ENCODE measurements at regions not wholly inside any gene's neighbourhood (a gene's known extent, or its start where the extent isn't known, plus 50 kb on each side); places are given as distances from the start of the nearest gene placed in this dataset.

DNA sequence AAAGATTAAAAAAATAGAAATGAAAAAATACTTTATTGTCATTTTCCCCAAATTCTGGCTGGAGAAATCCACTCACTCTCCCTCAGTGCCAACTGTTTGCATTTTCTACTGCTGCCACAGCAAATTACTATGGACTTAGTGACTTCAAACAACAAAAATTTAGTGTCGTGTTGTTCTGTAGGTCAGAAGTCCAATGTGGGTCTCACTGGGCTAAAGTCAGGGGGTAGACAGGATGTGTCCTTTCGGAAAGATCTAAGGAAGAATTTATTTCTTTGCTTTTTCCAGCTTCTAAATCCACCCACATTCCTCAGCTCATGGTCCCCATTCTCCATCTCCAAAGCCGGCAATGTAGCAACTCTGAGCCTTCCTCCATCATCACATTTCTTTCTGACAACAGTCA lies 453.3 kb downstream of the KIF16B start:
- H2AFZ ChIP-seq = no peak overlapping the region
- H3K27ac ChIP-seq = no peak overlapping the region
- WGBS (ENCODE audit: low lambda C conversion rate, missing lambda C conversion rate) = 75% methylated on average over 3 of the region's 3 CpGs
- H3K27me3 ChIP-seq = no peaks in the 10 kb centered on the region
- no peaks in the 10 kb centered on the region for H3K79me2 ChIP-seq
- H3K4me1 ChIP-seq (ENCODE audit: insufficient read depth) = no peaks in the 10 kb centered on the region
- no peak overlapping the region for H3K4me3 ChIP-seq
- H3K9me2 ChIP-seq (replicated peaks; ENCODE audit: insufficient read depth) = no peaks in the 10 kb centered on the region
- no peak overlapping the region for H3K4me2 ChIP-seq
- no peaks in the 10 kb centered on the region for H3K36me3 ChIP-seq (replicated peaks; ENCODE audit: insufficient read depth, low read depth)
- no peaks in the 10 kb centered on the region for H4K20me1 ChIP-seq (ENCODE audit: insufficient read depth, poor library complexity, severe bottlenecking)
- no peak for DNase-seq (ENCODE audit: low spot score)
- no peaks in the 10 kb centered on the region for H3K9me3 ChIP-seq (ENCODE audit: low read depth)
- TF ChIP-seq, protein P1, sequence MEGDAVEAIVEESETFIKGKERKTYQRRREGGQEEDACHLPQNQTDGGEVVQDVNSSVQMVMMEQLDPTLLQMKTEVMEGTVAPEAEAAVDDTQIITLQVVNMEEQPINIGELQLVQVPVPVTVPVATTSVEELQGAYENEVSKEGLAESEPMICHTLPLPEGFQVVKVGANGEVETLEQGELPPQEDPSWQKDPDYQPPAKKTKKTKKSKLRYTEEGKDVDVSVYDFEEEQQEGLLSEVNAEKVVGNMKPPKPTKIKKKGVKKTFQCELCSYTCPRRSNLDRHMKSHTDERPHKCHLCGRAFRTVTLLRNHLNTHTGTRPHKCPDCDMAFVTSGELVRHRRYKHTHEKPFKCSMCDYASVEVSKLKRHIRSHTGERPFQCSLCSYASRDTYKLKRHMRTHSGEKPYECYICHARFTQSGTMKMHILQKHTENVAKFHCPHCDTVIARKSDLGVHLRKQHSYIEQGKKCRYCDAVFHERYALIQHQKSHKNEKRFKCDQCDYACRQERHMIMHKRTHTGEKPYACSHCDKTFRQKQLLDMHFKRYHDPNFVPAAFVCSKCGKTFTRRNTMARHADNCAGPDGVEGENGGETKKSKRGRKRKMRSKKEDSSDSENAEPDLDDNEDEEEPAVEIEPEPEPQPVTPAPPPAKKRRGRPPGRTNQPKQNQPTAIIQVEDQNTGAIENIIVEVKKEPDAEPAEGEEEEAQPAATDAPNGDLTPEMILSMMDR (IDR thresholded peaks at IDR 0.05; ENCODE audit: poor library complexity) = no peak
- TF ChIP-seq EZH2phosphoT487 (IDR thresholded peaks at IDR 0.05; ENCODE audit: low read depth, severe bottlenecking, unreplicated experiment) = no peak
- no peak for TF ChIP-seq EZH2 (IDR thresholded peaks at IDR 0.05; ENCODE audit: borderline replicate concordance)

DNA sequence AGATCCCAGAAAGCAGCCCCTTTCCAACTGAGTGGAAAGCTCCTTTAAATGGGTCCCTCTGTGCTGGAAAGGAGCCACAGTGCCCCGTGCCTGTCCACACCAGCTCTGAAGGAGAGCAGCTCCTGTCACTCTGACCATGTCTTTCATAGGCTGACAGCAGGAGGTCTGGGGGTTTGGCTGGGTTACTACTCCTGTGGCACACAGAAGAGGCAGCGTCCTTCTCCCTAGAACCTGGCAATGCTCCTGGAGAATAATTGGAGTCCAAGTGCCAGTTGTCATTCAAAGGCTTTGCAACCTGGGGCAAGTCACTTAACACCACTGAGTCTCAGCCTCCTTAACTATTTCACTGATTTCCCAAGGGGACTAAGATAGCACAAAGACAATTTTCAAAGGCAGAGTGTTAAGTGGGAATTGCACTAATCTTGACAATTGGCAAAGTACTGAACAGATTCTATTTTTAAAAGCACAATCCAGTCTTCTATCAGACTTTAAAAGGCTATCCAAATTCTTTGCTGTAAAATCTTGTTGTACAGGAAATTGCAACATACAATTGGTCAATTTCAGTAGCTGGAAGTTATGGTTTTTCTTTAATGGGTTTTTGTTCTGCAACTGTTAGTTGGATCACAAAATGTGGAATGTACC lies 457.2 kb downstream of the KIF16B start:
- H3K36me3 ChIP-seq (replicated peaks; ENCODE audit: insufficient read depth, low read depth) = no peaks in the 10 kb centered on the region
- TF ChIP-seq EZH2 (IDR thresholded peaks at IDR 0.05; ENCODE audit: borderline replicate concordance) (no peak), EZH2phosphoT487 (IDR thresholded peaks at IDR 0.05; ENCODE audit: low read depth, severe bottlenecking, unreplicated experiment) (no peak)
- TF ChIP-seq, protein P1 (IDR thresholded peaks at IDR 0.05; ENCODE audit: poor library complexity) = no peak

DNA sequence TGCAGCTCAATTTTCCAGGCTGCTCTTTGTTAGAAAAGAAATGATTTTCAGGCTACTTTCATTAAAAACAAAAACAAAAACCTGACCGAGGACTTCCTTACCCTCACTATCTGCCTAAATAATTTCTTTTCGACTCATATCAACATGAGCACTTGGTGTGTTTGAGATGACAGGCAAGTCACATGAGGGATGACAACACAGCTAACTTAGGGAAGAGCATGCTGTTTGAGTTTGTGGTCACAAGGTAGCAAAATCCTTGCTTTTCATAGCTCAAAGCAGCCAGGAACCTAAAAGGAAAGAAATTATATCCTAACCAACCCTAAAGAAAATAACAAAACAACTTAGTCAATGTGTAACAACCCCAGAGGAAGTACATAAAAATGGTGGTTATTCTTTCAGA lies 459.5 kb downstream of the KIF16B start:
- DNase-seq (ENCODE audit: low spot score) = no peak
- no peaks in the 10 kb centered on the region for H3K9me3 ChIP-seq (ENCODE audit: low read depth)
- no peak overlapping the region for H3K4me3 ChIP-seq

More for the DNA sequence above, 457.2 kb downstream of the KIF16B start:
- H3K4me3 ChIP-seq = no peak overlapping the region
- no peak overlapping the region for H2AFZ ChIP-seq
- H3K9me3 ChIP-seq (ENCODE audit: low read depth) = no peaks in the 10 kb centered on the region
- H3K4me1 ChIP-seq (ENCODE audit: insufficient read depth) = peaks cover 5% of the 10 kb centered on the region
- no peak overlapping the region for H3K4me2 ChIP-seq
- 62% methylated on average over 2 of the region's 2 CpGs for WGBS (ENCODE audit: low lambda C conversion rate, missing lambda C conversion rate)
- H3K27ac ChIP-seq = no peak overlapping the region
- no peak for DNase-seq (ENCODE audit: low spot score)
- no peaks in the 10 kb centered on the region for H4K20me1 ChIP-seq (ENCODE audit: insufficient read depth, poor library complexity, severe bottlenecking)
- no peaks in the 10 kb centered on the region for H3K79me2 ChIP-seq
- no peaks in the 10 kb centered on the region for H3K9me2 ChIP-seq (replicated peaks; ENCODE audit: insufficient read depth)
- H3K27me3 ChIP-seq = no peaks in the 10 kb centered on the region

More for the DNA sequence above, 459.5 kb downstream of the KIF16B start:
- Histone ChIP-seq H3K4me1 (ENCODE audit: insufficient read depth) (peaks cover 5% of the 10 kb centered on the region), H3K36me3 (replicated peaks; ENCODE audit: insufficient read depth, low read depth) (no peaks in the 10 kb centered on the region), H3K79me2 (no peaks in the 10 kb centered on the region), H3K27me3 (no peaks in the 10 kb centered on the region), H3K9me2 (replicated peaks; ENCODE audit: insufficient read depth) (no peaks in the 10 kb centered on the region), H3K27ac (no peak overlapping the region), H2AFZ (no peak overlapping the region), H4K20me1 (ENCODE audit: insufficient read depth, poor library complexity, severe bottlenecking) (no peaks in the 10 kb centered on the region), H3K4me2 (no peak overlapping the region)
- TF ChIP-seq EZH2phosphoT487 (IDR thresholded peaks at IDR 0.05; ENCODE audit: low read depth, severe bottlenecking, unreplicated experiment) (no peak), EZH2 (IDR thresholded peaks at IDR 0.05; ENCODE audit: borderline replicate concordance) (no peak)
- TF ChIP-seq, protein P1 (IDR thresholded peaks at IDR 0.05; ENCODE audit: poor library complexity) = no peak
- 82% methylated on average over 2 of the region's 2 CpGs for WGBS (ENCODE audit: low lambda C conversion rate, missing lambda C conversion rate)
